NB4 (cell line): ENCODE measurements at regions not wholly inside any gene's neighbourhood (a gene's known extent, or its start where the extent isn't known, plus 50 kb on each side); places are given as distances from the start of the nearest gene placed in this dataset.

Source experiments
- DNase-seq: peaks from one replicate; pipeline ENCODE4 v3.0.0; 2010; ENCODE audit warnings: low read depth
- H3K4me3 ChIP-seq: one replicate; pipeline ENCODE4 v1.5.1; 2011; ENCODE audit warnings: mild to moderate bottlenecking, low read depth, low read length, moderate library complexity
- CTCF ChIP-seq: IDR thresholded peaks from one replicate; pipeline ENCODE4 v1.5.1; 2012; ENCODE audit warnings: low read depth, low read length
- MAX ChIP-seq: IDR thresholded peaks from 2 replicates; pipeline ENCODE4 v1.6.1; 2011; ENCODE audit warnings: low read depth, low read length
- MYC ChIP-seq: IDR thresholded peaks from 2 replicates; pipeline ENCODE4 v1.6.1; 2011; ENCODE audit warnings: low read depth, low read length
- POLR2A ChIP-seq: IDR thresholded peaks from 2 replicates; pipeline ENCODE4 v1.6.1; 2011; ENCODE audit warnings: mild to moderate bottlenecking; ENCODE audit not compliant: insufficient read length; ENCODE audit errors: extremely low read depth

- no peak for DNase-seq
- H3K4me3 ChIP-seq = no peak overlapping the region
- TF ChIP-seq MYC = no peak
Observed at GRCh38 chr3:139774560-139775302, 97.0 kb upstream of the NMNAT3 start.

GRCh38 chr3:139772539-139773500, 95.0 kb upstream of the NMNAT3 start:
- peak; percentile 5 for DNase-seq
- no peak overlapping the region for H3K4me3 ChIP-seq
- no peak for TF ChIP-seq POLR2A
- no peak for TF ChIP-seq MYC
- no peak for TF ChIP-seq MAX
- TF ChIP-seq CTCF = no peak

GRCh38 chr3:139771331-139771730, 93.6 kb upstream of the NMNAT3 start:
- no peak for DNase-seq
- no peak for TF ChIP-seq MYC
- TF ChIP-seq POLR2A = no peak
- no peak for TF ChIP-seq CTCF
- no peak for TF ChIP-seq MAX

GRCh38 chr3:139770577-139770976, 92.8 kb upstream of the NMNAT3 start:
- TF ChIP-seq MAX (no peak), MYC (no peak), POLR2A (no peak), CTCF (no peak)
- no peak for DNase-seq

More at GRCh38 chr3:139771331-139771730, 93.6 kb upstream of the NMNAT3 start:
- no peak overlapping the region for H3K4me3 ChIP-seq

GRCh38 chr3:139769796-139770195, 92.0 kb upstream of the NMNAT3 start:
- TF ChIP-seq MYC (no peak), CTCF (no peak), MAX (no peak), POLR2A (no peak)
- DNase-seq = no peak
- no peak overlapping the region for H3K4me3 ChIP-seq

More at GRCh38 chr3:139770577-139770976, 92.8 kb upstream of the NMNAT3 start:
- H3K4me3 ChIP-seq = no peak overlapping the region

- no peak for DNase-seq
- no peak overlapping the region for H3K4me3 ChIP-seq
Observed at GRCh38 chr3:139764936-139765335, 87.2 kb upstream of the NMNAT3 start.

More at GRCh38 chr3:139764936-139765335, 87.2 kb upstream of the NMNAT3 start:
- TF ChIP-seq MAX = no peak
- TF ChIP-seq CTCF = no peak
- no peak for TF ChIP-seq MYC
- no peak for TF ChIP-seq POLR2A
